NCI-H1105 treated with DMSO at 0.1 percent for 48 hours (cell line): ENCODE measurements at regions not wholly inside any gene's neighbourhood (a gene's known extent, or its start where the extent isn't known, plus 50 kb on each side); places are given as distances from the start of the nearest gene placed in this dataset.
"Not testable (repeated sequence)": the region's sequence is repeated elsewhere in the genome, so short reads cannot be mapped to it uniquely, and the experiment has no call there.

Source experiments
- DNase-seq: peaks from one replicate; lab custom pipeline; 2025; lab: John Stamatoyannopoulos, UW

DNA sequence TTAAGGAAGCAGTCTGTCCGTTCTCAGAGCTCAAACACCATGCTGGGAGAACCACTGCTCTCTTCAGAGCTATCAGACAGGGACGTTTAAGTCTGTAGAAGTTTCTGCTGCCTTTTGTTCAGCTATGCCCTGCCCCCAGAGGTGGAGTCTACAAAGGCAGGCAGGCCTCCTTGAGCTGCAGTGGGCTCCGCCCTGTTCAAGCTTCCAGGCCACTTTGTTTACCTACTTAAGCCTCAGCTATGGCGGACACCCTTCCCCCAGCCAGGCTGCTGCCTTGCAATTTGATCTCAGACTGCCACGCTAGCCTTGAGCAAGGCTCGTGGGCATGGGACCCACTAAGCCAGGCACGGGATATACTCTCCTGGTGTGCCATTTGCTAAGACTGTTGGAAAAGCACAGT, 180.7 kb upstream of the TMEM196 start:
- DNase-seq: not testable (repeated sequence)

DNA sequence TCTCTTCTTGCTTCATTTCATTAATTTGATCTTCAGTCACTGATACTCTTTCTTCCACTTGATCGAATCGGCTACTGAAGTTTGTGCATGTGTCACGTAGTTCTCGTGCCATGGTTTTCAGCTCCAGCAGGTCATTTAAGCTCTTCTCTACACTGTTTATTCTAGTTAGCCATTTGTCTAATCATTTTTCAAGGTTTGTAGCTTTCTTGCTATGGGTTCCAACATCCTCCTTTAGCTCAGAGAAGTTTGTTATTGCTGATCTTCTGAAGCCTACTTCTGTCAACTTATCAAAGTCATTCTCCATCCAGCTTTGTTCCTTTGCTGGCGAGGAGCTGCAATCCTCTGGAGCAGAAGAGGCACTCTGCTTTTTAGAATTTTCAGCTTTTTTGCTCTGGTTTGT, 180.0 kb upstream of the TMEM196 start:
- DNase-seq: not testable (repeated sequence)

DNA sequence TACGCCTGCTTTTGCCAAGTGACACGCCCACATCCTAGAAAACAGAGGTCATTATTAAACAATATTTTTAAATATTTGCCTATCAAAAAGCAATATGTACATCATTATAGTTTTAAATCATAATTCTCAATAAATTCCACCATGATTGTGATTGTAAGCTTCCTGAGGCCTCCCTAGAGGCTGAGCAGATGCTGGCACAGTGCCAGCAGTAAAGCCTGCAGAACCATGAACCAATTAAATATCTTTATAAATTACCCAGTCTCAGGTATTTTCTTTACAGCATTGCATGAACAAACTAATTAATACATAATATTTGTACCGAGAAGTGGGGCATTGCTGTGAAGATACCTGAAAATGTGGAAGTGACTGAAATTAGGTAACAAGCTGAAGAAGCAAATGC, 174.7 kb upstream of the TMEM196 start:
- DNase-seq: no peak

DNA sequence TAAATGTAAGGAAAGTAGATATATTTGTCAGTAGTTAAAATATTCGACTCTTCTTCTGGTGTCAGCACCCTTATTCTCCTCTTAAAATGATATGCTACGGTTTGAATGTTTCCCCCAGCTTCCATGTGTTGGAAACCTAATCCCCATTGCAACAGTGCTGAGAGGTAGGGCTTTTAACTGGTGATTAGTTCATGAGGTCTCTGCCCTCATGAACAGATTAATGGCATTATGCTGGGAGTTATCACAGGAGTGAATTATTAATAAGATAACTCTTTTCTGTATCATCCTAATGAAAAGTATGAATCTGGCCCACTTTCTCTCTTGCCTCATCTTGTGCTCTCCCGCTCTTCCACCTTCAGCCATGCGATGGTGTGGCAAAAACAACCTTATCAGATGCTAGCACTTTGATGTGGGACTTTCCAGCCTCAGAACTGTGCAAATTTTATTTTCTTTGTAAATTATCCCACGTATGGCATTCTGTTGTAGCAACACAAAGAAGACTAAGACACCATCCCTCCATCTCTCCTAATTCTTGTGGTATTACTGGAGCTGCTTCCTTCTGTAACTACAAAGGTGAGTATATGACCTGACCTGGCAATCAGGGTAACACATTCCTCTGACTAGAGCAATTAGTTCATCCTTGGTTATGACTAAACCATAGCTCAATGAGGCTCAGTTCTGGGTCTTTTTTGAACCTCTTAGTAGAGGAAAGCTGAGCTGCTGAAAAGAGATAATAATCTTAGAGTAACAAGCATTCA, 171.1 kb upstream of the TMEM196 start:
- no peak for DNase-seq

DNA sequence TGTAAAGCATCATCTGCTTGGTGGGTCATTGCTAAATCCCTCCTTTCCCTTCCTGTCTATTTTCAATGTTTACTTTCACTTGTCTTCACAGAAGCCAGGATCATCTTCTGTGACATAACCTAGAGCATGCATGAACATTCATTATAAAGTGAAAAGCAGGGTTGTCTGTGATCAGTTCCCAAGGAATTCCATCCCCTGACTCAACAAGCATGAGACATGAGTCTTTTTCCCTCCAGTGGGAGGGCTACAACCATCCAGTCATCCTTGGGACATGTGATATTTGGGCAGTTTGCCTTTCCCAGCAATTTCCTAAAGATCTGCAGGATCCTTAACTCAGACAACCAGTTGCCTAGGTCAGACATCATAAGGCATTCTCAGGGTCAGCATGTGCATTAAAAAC, 166.3 kb upstream of the TMEM196 start:
- no peak for DNase-seq

DNA sequence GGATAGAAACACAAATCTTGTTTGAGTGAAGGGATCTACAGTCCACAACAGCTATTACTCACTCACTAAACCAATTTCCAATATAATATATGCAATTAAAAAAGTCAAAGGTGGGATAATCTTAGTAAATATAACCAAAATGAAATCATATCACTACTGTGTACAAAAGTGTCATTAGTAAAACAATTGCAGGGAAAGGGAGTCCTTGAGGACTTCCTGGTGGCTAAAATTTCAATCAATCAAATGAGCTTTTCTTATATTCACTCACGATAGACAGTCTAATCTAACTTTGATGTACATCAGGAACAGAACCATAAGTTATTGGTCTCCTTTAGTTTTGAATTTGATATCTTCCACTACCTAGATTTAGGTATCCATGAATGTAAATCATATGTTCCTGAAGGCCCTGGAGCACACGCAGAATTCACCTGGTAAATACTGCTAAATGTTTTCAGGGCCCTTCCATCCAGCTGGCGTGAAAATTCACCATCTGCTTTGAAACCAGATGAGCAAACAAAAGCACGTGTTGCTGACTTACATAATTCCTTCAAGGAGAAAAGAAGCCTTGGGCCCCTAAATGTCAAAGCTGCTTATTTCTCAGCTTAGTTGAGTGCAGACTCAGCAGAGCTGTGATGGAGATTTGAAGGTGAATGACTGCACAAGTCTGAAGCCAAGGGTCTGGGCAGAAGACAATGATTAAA, 159.3 kb upstream of the TMEM196 start:
- DNase-seq: no peak

DNA sequence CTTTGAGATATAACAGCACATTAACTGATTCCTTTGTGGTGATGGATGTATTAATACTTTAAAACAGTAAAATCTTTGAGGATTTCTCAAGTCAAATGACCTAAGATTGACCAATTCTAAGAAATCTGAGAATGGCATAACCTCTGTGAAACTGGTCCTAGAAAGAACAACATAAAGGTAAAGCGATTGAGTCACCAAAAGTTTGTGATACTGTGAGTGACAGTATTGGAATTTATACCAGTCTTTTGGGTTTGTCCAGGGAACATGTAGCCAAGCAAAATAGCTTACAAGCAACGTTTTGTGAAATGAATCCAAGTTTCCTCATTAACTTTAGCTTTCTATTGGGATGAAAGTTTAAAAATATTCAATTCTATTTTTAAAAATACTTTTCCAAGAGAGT, 157.4 kb upstream of the TMEM196 start:
- no peak for DNase-seq

DNA sequence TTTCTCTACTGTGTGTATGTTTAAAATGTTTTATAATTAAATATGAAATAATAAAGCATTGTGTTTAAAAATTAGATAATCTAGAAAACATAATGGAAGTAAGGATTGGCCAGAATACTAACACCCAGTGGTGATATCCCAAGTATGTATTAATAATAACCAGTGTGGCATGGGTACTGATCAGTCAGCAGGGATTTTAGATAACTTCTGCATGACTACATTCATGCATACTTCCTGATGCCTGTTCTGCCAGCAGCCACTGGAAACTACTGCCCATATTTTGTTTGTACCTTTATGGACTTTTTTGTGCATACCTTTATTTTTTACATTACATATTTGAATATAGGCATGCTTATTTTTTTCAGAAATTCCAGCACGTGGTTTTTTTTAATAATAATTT, 156.6 kb upstream of the TMEM196 start:
- DNase-seq: no peak

DNA sequence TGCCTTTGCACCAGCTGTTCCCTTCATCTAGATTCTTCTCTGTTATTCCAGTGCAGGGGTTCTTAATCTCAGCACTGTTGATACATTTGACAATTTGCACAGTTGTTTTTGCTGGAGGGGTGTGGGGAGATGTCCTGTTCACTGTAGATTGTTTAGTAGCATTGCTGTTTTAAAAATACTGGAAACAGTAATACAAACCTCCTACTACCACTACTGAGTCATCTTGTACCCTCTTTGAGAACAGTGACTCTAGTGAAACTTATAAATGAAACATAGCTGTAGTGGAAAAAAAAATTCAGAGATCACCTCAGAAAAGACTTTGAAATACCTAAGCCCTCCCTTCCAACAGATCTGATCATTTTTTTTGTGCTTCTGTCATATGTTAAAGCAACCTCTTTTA, 154.8 kb upstream of the TMEM196 start:
- no peak for DNase-seq

DNA sequence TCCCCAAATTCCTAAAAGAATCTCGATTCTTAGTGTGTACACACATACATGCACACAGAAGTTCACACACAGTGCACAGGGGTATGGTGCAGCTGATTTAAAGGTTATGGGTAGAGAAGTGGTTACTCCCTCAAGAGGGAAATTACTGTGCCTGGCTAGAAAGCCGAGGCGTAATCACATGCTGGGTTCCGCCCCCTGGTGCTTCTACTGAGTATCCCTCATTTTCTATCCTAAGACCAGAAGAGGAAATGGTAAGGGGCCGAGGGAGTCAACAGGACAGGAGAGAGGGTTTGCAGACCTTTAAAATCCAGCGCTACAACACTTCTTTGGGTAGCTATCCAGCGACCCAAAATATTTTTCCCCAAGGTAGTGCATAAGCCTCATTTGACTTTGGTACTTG, 147.3 kb upstream of the TMEM196 start:
- DNase-seq: no peak

DNA sequence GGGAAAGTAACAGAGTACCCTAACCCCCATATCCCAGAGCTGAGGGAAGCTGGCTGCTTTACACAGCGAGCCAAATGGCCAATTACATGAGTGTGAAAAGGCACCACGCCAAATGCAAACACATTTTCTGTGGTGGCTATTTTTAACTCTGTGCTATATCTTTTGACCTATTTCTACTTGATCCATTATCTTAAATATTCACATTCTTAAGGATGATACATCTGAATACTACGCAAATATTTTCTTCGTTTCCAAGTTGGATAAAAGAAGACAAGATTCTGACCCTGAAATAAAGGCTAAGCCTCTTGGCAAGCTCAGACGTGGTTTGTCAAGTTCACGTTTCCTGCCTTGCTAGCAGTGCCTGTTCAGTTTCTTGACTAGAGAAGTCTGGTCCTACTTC, 146.7 kb upstream of the TMEM196 start:
- no peak for DNase-seq

DNA sequence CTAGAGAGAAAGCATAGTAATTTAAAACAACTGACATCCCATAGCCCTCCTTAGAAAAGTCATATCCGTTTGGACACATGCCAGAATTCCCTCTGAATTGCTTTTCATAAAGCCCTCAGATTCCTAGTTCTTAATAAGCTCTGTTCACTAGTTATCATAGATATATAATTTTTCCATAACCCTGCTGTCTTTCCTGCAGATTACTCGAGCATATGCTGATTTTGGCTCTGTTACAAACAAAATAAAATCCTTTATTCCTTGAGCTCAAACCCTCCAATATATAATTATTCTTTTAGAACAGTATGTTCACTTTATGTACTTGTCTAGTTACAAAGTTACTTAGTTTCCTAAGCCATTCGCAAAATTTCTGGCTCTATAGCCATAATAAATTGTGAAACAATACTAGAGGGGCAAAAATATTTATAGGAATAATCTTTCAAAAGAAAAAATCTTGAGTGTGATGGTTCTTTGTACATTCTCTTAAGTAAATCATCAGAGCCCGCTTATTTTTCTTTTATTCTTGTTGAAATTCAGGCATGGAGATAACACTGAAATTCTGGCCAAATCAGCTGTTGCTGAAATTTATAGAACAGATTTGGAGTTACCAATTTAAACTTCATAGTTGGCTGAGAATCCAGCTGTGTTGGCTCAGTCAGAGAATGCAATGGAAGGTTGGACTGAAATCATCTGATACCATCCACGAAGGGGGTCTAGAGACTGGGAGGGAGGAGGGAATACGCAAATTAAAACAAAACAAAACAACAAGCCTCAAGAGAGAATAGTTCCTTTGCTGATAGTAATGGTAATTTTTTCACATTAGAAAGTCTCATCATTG, 146.1 kb upstream of the TMEM196 start:
- DNase-seq: peak; percentile 38

DNA sequence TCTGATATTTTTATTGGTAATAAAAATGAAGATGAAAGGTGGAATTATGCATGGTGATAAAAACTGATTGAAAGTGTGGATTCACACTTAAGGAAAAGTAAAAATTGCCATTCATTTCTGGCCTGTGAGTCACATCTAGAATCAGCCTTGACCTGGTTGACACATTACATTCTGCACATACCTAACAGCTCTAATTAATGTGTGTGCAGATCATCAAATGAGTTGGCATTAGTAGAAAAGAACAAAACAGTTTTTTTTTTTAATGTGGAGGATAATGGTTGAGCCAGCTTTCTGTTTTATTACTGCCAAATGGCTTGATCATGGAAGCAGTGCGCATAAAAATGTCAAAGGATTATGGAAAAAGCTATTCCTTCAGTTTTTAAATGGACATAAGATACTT, 142.6 kb upstream of the TMEM196 start:
- DNase-seq: no peak

DNA sequence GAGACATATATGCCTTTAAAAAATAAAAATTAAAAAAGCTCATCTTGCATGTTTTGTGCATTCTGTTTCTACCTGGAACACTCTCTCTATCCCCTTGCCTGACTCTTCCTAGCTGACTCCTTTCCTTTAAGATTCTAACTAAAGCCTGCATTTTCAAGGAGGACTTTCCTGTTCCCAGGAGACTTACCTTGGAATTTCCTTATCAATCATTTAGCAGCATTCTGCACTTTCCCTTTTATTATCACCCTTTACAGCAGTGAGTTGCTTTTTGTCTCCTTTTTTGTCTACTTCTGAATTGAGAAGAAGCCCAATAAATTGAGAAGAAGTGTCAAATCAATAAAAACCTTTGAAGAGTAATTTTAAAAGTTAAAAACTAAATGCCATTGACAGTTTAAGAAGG, 142.2 kb upstream of the TMEM196 start:
- DNase-seq: no peak

DNA sequence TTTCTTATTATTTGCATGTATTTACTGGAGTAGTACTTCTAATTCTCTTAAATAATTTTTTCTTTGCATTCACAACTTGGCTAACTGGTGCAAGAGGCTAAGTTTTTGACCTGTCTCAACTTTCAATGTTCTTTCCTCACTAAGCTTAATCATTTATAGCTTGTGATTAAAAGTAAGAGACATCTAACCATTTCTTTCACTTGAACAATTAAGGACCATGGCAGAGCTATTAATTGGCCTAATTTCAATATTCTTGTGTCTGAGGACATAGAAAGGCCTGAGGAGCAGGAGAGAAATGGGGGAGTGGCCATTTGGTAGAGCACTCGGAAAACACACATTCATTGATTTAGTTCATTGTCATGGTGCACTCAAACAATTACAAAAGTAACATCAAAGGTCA, 141.4 kb upstream of the TMEM196 start:
- no peak for DNase-seq

DNA sequence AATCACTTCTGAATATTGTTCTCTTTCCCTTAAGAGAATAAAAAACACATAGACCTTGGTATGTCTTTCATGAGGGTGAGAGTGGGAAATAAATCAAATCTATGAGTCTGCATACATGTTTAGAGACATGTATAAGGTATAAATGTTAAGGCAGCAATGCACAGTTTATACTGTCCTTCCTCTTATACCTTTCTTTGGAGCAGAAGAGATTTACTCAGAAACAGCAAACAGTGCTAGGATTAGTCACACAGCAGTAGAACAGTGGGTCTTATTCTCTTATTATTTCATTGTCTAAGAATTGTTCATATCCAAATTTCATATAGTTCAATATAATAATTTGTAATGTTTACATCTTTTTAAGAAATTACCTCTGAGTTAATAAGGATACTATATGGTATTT, 126.7 kb upstream of the TMEM196 start:
- DNase-seq: no peak

DNA sequence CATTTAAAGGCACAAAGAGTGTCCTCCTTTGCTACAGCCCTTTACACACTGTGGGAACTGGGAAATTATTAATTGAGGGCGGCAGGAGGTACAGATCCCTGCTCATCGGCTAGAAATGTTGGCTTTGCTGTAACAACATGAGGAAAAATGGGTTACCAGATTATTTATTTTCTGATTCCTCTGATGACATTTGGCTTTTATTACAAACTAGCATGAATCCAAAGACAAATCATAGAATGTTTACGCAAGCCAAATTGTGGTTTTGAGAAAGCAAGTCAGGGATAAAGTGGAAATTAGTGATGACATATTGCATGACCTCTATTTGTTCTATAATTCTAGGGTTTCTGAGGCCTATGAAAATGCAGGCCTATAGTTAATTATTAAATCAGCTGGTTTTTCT, 126.1 kb upstream of the TMEM196 start:
- no peak for DNase-seq

DNA sequence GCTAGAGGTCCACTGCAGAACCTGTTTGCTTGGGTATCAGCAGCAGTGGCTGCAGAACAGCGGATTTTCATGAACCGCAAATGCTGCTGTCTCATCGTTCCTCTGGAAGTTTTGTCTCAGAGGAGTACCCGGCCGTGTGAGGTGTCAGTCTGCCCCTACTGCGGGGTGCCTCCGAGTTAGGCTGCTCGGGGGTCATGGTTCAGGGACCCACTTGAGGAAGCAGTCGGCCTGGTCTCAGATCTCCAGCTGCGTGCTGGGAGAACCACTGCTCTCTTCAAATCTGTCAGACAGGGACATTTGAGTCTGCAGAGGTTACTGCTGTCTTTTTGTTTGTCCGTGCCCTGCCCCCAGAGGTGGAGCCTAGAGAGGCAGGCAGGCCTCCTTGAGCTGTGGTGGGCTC, 109.5 kb upstream of the TMEM196 start:
- not testable (repeated sequence) for DNase-seq

DNA sequence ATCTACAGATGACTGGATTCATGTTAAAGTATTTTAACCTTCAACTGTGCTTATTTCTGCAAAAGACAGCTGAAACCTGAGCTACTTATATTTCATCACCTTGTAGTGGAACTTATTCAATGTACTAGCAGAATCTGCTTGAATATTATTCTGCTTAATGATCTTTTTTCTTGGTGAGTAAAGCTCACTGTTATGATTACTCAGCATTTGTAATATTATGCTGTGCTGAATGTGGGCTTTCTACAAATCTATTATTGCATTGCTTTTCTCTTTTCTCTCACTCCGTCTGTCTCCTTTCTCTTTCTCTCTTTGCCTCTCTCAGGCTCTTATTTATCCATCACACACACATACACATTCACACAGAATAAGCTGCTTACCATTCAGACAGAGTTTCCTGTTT, 98.7 kb upstream of the TMEM196 start:
- no peak for DNase-seq

DNA sequence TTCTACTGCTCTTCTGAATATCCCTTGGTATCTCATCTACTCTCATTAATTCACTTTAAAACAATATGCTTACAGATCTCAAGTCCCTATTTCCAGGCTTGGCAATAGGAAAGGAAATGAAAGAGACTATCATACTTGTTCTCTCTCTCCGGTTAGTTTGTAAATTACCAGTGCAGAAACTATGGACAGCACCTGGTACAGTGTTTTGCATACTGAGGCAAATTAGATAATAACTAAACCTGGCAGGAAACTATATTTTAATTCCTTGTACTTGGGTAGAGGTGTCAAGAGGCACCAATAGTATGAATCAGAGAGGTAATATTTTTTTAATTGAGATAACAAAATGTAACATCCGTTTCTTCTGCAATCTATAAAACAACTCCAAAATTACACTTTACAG, 97.7 kb upstream of the TMEM196 start:
- DNase-seq: no peak

DNA sequence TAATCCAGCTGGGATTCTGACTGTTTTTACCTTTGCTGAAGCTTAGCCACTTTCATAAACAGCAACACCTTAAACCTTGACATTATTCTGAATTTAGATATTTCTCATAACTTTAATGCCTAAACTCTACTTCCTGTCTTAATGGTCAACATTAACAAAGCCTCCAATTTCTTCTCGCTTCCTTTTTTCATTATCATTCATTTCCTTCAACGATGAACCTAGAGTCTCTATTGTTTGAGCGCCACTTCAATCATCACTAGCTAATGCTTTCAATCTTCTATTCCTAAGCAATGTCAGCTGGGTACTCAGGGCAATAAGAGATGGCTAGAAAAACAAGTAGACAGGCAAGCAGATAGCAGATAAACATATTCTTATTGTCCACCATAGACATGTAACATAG, 96.6 kb upstream of the TMEM196 start:
- no peak for DNase-seq

DNA sequence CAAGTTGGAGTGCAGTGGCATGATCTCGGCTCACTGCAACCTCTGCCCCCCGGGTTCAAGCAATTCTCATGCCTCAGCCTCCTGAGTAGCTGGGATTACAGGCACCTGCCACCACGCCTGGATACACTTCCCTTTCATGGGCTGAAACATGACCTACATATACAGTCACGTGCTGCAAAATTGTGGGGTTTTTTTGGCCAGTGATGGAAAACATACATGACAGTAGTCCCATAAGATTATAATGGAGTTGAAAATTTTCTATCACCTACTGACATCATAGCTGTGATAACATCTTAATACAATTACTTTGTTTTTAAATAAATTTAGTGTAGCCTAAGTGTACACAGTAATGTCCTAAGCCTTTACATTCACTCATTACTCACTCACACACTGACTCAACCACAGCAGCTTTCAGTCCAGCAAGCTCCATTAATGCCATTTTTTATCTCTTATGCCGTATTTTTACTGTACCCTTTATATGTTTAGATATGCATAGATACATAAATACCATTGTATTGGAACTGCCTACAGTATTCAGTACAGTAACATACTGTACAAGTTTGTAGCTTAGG, 79.9 kb upstream of the TMEM196 start:
- no peak for DNase-seq

DNA sequence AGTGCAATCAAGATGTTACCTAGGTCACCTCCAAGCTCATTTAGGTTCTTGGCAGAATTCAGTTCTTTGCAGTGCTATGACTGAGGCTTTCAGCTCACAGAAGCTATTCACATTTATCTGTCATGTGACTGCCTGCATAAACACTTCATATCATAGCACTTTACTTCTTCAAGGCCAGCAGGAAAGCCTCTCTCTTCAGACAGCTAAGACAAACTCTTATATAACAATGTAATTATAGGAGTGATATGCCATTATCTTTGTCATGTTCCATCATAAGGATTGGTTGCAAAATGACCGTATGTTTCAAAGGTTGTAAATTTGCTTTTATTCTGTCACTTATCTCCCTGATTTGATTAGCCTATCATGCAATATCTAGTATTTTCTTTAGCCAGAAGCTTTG, 78.8 kb upstream of the TMEM196 start:
- peak; percentile 54 for DNase-seq
